GM12892 (cell line): ENCODE measurements at regions not wholly inside any gene's neighbourhood (a gene's known extent, or its start where the extent isn't known, plus 50 kb on each side); places are given as distances from the start of the nearest gene placed in this dataset.

ENCODE experiments used
- POLR2A ChIP-seq: IDR thresholded peaks from 2 replicates; pipeline ENCODE4 v1.6.1; 2011; ENCODE audit warnings: low read depth, low read length, control low read depth
- POLR2AphosphoS5 ChIP-seq: IDR thresholded peaks from 2 replicates; pipeline ENCODE4 v1.6.1; 2011; ENCODE audit warnings: low read depth, low read length, control low read depth

- no peak for TF ChIP-seq POLR2A
- TF ChIP-seq POLR2AphosphoS5: no peak
Observed at GRCh38 chr1:34315974-34316373, 139.3 kb downstream of the C1orf94 start.
